ENCODE measurements at regions not wholly inside any gene's neighbourhood (a gene's known extent, or its start where the extent isn't known, plus 50 kb on each side); places are given as distances from the start of the nearest gene placed in this dataset.

DNA sequence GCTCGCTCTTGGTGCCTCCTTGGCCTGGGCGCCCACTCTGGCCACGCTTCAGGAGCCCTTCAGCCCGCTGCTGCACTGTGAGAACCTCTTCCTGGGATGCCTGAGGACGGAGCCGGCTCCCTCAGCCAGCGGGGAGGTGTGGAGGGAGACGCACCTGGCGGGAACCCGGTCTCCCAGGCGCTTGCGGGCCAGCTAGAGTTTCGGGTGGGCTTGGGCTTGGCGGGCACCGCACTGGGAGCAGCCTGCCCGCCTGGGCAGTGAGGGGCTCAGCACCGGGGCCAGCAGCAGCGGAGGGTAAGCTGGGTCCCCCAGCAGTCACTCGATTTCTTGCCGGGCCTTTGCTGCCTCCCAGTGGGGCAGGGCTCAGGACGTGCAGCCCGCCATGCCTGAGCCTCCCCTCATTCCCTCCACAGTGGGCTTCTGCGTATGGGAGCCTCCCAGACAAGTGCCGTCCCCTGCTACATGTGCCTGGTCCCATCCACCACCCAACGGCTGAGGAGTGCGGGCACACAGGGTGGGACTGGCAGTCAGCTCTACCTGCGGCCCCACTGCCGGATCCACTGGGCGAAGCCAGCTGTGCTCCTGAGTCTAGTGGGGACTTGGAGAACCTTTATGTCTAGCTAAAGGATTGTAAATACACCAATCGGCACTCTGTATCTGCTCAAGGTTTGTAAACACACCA lies 708.7 kb downstream of the VGLL3 start:
- H3K9me3 ChIP-seq (ENCODE audit: control insufficient read depth, insufficient read depth, low read depth, low read length), result no peaks in the 10 kb centered on the region
- CTCF ChIA-PET, result no interaction called here
- no peak overlapping the region for H3K4me3 ChIP-seq (ENCODE audit: low read depth in 2 of 2, low read length in 2 of 2)
- H3K27ac ChIP-seq (ENCODE audit: low read length), result no peak overlapping the region
- in situ Hi-C loops (cut with HindIII; ENCODE audit: low pct_unique_long_range_greater_than_20kb, low sequenced_read_pairs), result no loop called here
- DNase-seq (ENCODE audit: low read depth, low spot score) (no peak), ATAC-seq (no peak)
- intact Hi-C loops (cut with micrococcal nuclease; ENCODE audit: unreplicated experiment), result no loop called here
- no peaks in the 10 kb centered on the region for H3K36me3 ChIP-seq (ENCODE audit: control insufficient read depth, insufficient read depth, low read length)
- H3K27me3 ChIP-seq (ENCODE audit: control insufficient read depth, insufficient read depth, low read length), result no peaks in the 10 kb centered on the region
- no peak for TF ChIP-seq POLR2AphosphoS5 (IDR thresholded peaks at IDR 0.05; ENCODE audit: low read depth, low read length)
- no peak for TF ChIP-seq SIN3A (IDR thresholded peaks at IDR 0.05; ENCODE audit: borderline replicate concordance, insufficient read depth, low read depth, low read length)
- TF ChIP-seq, protein P1, sequence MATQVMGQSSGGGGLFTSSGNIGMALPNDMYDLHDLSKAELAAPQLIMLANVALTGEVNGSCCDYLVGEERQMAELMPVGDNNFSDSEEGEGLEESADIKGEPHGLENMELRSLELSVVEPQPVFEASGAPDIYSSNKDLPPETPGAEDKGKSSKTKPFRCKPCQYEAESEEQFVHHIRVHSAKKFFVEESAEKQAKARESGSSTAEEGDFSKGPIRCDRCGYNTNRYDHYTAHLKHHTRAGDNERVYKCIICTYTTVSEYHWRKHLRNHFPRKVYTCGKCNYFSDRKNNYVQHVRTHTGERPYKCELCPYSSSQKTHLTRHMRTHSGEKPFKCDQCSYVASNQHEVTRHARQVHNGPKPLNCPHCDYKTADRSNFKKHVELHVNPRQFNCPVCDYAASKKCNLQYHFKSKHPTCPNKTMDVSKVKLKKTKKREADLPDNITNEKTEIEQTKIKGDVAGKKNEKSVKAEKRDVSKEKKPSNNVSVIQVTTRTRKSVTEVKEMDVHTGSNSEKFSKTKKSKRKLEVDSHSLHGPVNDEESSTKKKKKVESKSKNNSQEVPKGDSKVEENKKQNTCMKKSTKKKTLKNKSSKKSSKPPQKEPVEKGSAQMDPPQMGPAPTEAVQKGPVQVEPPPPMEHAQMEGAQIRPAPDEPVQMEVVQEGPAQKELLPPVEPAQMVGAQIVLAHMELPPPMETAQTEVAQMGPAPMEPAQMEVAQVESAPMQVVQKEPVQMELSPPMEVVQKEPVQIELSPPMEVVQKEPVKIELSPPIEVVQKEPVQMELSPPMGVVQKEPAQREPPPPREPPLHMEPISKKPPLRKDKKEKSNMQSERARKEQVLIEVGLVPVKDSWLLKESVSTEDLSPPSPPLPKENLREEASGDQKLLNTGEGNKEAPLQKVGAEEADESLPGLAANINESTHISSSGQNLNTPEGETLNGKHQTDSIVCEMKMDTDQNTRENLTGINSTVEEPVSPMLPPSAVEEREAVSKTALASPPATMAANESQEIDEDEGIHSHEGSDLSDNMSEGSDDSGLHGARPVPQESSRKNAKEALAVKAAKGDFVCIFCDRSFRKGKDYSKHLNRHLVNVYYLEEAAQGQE (IDR thresholded peaks at IDR 0.05; ENCODE audit: insufficient read depth in 1 of 2, low read depth in 2 of 2, low read length in 1 of 2), result no peak
- TF ChIP-seq TCF7L2 (IDR thresholded peaks at IDR 0.05; ENCODE audit: low read depth, low read length), result no peak
- TF ChIP-seq, protein P2, sequence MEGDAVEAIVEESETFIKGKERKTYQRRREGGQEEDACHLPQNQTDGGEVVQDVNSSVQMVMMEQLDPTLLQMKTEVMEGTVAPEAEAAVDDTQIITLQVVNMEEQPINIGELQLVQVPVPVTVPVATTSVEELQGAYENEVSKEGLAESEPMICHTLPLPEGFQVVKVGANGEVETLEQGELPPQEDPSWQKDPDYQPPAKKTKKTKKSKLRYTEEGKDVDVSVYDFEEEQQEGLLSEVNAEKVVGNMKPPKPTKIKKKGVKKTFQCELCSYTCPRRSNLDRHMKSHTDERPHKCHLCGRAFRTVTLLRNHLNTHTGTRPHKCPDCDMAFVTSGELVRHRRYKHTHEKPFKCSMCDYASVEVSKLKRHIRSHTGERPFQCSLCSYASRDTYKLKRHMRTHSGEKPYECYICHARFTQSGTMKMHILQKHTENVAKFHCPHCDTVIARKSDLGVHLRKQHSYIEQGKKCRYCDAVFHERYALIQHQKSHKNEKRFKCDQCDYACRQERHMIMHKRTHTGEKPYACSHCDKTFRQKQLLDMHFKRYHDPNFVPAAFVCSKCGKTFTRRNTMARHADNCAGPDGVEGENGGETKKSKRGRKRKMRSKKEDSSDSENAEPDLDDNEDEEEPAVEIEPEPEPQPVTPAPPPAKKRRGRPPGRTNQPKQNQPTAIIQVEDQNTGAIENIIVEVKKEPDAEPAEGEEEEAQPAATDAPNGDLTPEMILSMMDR (IDR thresholded peaks at IDR 0.05), result no peak
- H3K4me1 ChIP-seq (ENCODE audit: control insufficient read depth, insufficient read depth, low read length), result no peaks in the 10 kb centered on the region
- no TSS peak for BruUV-seq (replicated peaks)
- POLR2A ChIA-PET, result no interaction called here

DNA sequence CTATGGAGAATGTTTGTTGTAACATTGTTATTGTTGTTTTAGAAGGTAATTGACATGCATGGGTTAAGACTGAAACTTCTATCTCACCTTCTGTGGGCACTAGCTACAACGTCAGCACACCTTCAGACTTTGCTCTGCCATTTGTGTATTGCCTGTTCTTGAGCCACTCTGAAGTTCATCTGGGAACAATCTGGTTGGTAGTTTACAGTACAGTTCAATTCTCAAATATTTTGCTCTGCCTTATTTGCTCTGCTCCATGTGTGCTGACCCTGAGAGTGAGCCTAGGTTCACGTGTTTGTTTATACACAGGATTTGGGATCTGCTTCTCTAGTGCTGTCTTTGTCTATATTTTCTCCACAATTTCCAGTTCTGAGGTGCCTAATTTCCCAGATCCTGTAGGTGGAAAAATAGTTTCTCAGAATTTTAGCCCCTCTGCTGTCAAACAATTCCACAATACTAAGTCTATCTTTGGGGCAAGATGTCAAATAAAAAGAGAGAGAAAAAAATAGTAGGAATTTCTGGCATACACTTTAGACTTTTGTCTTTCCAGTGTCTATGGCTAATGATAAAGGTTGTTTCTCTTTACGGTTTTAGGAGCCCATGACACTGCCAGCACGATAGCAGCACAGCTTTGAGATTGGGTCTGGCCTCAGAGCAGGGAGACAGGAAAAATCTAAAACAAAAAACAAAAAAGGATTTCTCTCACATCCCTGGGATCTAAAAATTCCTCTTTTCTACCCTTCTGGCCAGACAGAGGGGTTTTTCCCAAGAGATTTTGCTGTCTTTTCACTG lies 721.4 kb downstream of the VGLL3 start:
- Histone ChIP-seq H3K4me1 (ENCODE audit: control insufficient read depth, insufficient read depth, low read length) (no peaks in the 10 kb centered on the region), H3K9me3 (ENCODE audit: control insufficient read depth, insufficient read depth, low read depth, low read length) (no peaks in the 10 kb centered on the region), H3K36me3 (ENCODE audit: control insufficient read depth, insufficient read depth, low read length) (no peaks in the 10 kb centered on the region), H3K4me3 (ENCODE audit: low read depth in 2 of 2, low read length in 2 of 2) (no peak overlapping the region), H3K27me3 (ENCODE audit: control insufficient read depth, insufficient read depth, low read length) (no peaks in the 10 kb centered on the region), H3K27ac (ENCODE audit: low read length) (no peak overlapping the region)
- BruUV-seq (replicated peaks), result no TSS peak
- TF ChIP-seq, protein P2 (IDR thresholded peaks at IDR 0.05), result no peak
- TF ChIP-seq, protein P1 (IDR thresholded peaks at IDR 0.05; ENCODE audit: insufficient read depth in 1 of 2, low read depth in 2 of 2, low read length in 1 of 2), result no peak
- no peak for TF ChIP-seq SIN3A (IDR thresholded peaks at IDR 0.05; ENCODE audit: borderline replicate concordance, insufficient read depth, low read depth, low read length)
- TF ChIP-seq TCF7L2 (IDR thresholded peaks at IDR 0.05; ENCODE audit: low read depth, low read length), result no peak
- ChIA-PET POLR2A (no interaction called here), CTCF (no interaction called here)
- intact Hi-C loops (cut with micrococcal nuclease; ENCODE audit: unreplicated experiment) (no loop called here), in situ Hi-C loops (cut with HindIII; ENCODE audit: low pct_unique_long_range_greater_than_20kb, low sequenced_read_pairs) (no loop called here)
- no peak for ATAC-seq
- no peak for DNase-seq (ENCODE audit: low read depth, low spot score)

Measured in Panc1 (cell line).